Tibial artery (tissue), 4 donors: ENCODE measurements at regions not wholly inside any gene's neighbourhood (a gene's known extent, or its start where the extent isn't known, plus 50 kb on each side); places are given as distances from the start of the nearest gene placed in this dataset.

Source experiments
- DNase-seq, 2 donors: peaks; one replicate each; pipeline ENCODE4 v3.0.0-alpha.2; 2019
- H3K27ac ChIP-seq, 2 donors: fragments of 200-600 bp; sonication (generic) in 1 of 2; 1 replicate in 1 of 2; 2 replicates in 1 of 2; pipeline ENCODE4 v1.5.1; 2018 to 2019; ENCODE audit warnings: mild to moderate bottlenecking in 1 of 2
- H3K27me3 ChIP-seq, 2 donors: fragments of 200-600 bp; sonication (generic) in 1 of 2; one replicate each; pipeline versions ENCODE4 v1.5.1 to v1.6.0; 2016 to 2019
- H3K36me3 ChIP-seq, 3 donors: fragments of 200-600 bp; sonication (generic) in 2 of 3; one replicate each; pipeline ENCODE4 v1.5.1; 2016 to 2019; ENCODE audit warnings: mild to moderate bottlenecking in 2 of 3
- H3K4me1 ChIP-seq, 4 donors: fragments of 200-600 bp; sonication (generic) in 2 of 4; 1 replicate in 3 of 4; 2 replicates in 1 of 4; pipeline ENCODE4 v1.5.1; 2016 to 2019
- H3K4me3 ChIP-seq, 2 donors: fragments of 200-600 bp; sonication (generic) in 1 of 2; 1 replicate in 1 of 2; 2 replicates in 1 of 2; pipeline ENCODE4 v1.5.1; 2018 to 2019; ENCODE audit warnings: mild to moderate bottlenecking in 2 of 2
- H3K9me3 ChIP-seq, 3 donors: fragments of 200-600 bp; sonication (generic) in 1 of 3; one replicate each; pipeline ENCODE4 v1.5.1; 2016 to 2019
- intact Hi-C: fragments of 100-400 bp; cut with DNase I; formaldehyde crosslinking; loops from one replicate; pipeline ENCODE4 v1.15.0; 2023; ENCODE audit warnings: low total_unique reads
- TF ChIP-seq, protein P1 (sequence below), 2 experiments: fragments of 200-600 bp in 1 of 2; fragments of 450-650 bp in 1 of 2; IDR thresholded peaks; one replicate each; pipeline ENCODE4 v1.5.1; 2017 to 2019; ENCODE audit warnings: antibody characterized with exemption in 2 of 2, mild to moderate bottlenecking in 1 of 2, moderate library complexity in 1 of 2

DNA sequence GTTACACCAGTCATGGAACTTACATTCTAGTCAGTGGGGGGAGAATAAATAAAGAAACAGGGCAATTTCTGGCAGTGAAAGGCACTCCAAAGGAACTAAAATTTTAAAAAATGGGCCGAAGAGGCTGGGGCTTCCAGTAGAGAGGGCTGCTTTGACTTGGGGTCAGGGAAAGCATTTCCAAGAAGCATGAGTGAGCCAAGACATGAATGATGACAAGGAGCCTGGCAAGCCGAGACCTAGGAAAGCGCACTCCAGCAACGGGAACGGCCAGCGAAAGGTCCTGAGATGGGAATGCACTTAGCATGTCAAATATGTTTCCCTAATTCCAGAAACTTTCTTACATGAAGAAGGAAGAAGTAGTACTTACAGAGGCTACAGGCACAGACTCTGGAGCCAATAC is 95.4 kb upstream of the NGF start:
- H3K27me3 ChIP-seq, result no peaks in the 10 kb centered on the region
- peak in 1 of 2 donors; percentile 72 for DNase-seq
- H3K4me1 ChIP-seq, result peaks cover 0 to 23% (median 12%) of the 10 kb centered on the region in 4 donors
- H3K27ac ChIP-seq, result peak overlapping the region; percentile 49 to 61
- no peak overlapping the region for H3K4me3 ChIP-seq
- no peaks in the 10 kb centered on the region for H3K9me3 ChIP-seq
- no peaks in the 10 kb centered on the region for H3K36me3 ChIP-seq
- TF ChIP-seq, protein P1, sequence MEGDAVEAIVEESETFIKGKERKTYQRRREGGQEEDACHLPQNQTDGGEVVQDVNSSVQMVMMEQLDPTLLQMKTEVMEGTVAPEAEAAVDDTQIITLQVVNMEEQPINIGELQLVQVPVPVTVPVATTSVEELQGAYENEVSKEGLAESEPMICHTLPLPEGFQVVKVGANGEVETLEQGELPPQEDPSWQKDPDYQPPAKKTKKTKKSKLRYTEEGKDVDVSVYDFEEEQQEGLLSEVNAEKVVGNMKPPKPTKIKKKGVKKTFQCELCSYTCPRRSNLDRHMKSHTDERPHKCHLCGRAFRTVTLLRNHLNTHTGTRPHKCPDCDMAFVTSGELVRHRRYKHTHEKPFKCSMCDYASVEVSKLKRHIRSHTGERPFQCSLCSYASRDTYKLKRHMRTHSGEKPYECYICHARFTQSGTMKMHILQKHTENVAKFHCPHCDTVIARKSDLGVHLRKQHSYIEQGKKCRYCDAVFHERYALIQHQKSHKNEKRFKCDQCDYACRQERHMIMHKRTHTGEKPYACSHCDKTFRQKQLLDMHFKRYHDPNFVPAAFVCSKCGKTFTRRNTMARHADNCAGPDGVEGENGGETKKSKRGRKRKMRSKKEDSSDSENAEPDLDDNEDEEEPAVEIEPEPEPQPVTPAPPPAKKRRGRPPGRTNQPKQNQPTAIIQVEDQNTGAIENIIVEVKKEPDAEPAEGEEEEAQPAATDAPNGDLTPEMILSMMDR (IDR thresholded peaks at IDR 0.05), result no peak
- intact Hi-C loops, result loop anchor here (10.0 kb wide), 1 partner anchor 89 kb away; no protein-coding TSS in a partner anchor

- Histone ChIP-seq H3K27ac (no peak overlapping the region), H3K9me3 (no peaks in the 10 kb centered on the region), H3K4me1 (peaks cover 0 to 24% (median 12%) of the 10 kb centered on the region in 4 donors), H3K27me3 (no peaks in the 10 kb centered on the region), H3K4me3 (no peak overlapping the region), H3K36me3 (no peaks in the 10 kb centered on the region)
- TF ChIP-seq, protein P1 (IDR thresholded peaks at IDR 0.05), result no peak
- intact Hi-C loops, result loop anchor here (10.0 kb wide), 1 partner anchor 87 kb away; no protein-coding TSS in a partner anchor
- DNase-seq, result no peak
Observed at GRCh38 chr1:115432061-115432460, 94.0 kb upstream of the NGF start.

DNA sequence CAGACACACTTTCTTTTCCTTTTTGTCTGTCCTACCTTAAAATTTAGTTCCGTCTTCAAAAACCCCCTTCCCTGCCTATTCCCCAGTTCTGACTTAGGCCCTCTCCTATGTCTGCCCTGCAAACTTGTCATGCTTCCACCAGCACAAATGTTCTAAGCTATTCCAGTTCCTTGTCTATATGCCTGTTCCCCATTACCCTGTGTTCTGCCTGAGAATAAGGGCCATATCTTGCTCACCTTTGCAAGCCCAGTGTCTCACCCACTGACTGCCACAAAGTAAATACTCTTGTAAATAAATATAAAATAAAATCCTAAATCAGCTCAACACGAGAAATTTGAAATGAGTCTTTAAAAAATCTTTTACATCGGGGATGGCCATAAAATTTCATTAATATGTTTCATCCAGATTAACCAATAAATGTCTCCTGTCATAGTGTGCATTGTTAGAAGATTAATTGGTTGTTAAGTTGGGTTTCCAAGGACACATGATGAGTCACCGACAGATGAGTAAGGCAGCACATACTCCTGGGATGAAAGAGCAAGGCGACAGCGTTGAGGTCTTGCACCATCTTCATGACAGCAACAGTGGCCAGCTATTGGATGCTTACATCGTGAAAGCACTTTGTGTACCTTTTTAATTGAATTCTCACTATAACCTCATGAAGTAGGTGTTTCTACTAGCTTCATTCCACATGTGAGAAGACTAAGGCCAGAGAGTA is 92.6 kb upstream of the NGF start:
- TF ChIP-seq, protein P1 (IDR thresholded peaks at IDR 0.05), result no peak
- intact Hi-C loops, result loop anchor here (10.0 kb wide), 1 partner anchor 86 kb away; no protein-coding TSS in a partner anchor

GRCh38 chr1:115429884-115430283 is 91.8 kb upstream of the NGF start:
- no peak overlapping the region for H3K4me3 ChIP-seq
- no peak for DNase-seq
- peaks cover 0 to 43% (median 20%) of the 10 kb centered on the region in 4 donors for H3K4me1 ChIP-seq
- H3K9me3 ChIP-seq, result no peaks in the 10 kb centered on the region
- H3K36me3 ChIP-seq, result no peaks in the 10 kb centered on the region
- intact Hi-C loops, result loop anchor here (10.0 kb wide), 1 partner anchor 85 kb away; no protein-coding TSS in a partner anchor
- TF ChIP-seq, protein P1 (IDR thresholded peaks at IDR 0.05), result no peak
- no peaks in the 10 kb centered on the region for H3K27me3 ChIP-seq
- no peak overlapping the region for H3K27ac ChIP-seq

More for the DNA sequence above, 92.6 kb upstream of the NGF start:
- Histone ChIP-seq H3K27ac (no peak overlapping the region), H3K27me3 (no peaks in the 10 kb centered on the region), H3K36me3 (no peaks in the 10 kb centered on the region), H3K9me3 (no peaks in the 10 kb centered on the region), H3K4me1 (peaks cover 0 to 39% (median 19%) of the 10 kb centered on the region in 4 donors), H3K4me3 (no peak overlapping the region)
- DNase-seq, result no peak

DNA sequence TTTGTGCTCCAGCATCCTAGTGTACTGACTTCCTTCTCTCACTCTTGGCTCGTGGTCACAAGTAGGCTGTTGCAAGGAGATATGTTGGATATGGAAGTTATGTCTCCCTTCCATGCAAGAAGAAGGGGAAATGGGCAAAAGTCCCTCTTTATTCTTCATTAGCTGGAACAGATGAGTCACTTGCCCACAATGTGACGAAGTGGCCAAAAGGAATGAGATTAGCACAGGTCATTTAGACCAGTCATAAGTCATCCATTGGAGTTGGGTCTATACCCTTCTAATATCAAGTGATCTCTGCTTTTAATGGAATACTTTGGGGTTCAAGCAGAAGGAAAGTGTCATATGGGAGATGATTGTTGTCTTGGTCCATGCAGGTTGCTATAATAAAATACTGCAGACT is 91.2 kb upstream of the NGF start:
- intact Hi-C loops, result no loop called here
- Histone ChIP-seq H3K27me3 (no peaks in the 10 kb centered on the region), H3K27ac (no peak overlapping the region), H3K9me3 (no peaks in the 10 kb centered on the region), H3K36me3 (no peaks in the 10 kb centered on the region), H3K4me3 (no peak overlapping the region), H3K4me1 (peaks cover 0 to 37% (median 18%) of the 10 kb centered on the region in 4 donors)
- TF ChIP-seq, protein P1 (IDR thresholded peaks at IDR 0.05), result no peak
- DNase-seq, result no peak
